ENCODE measurements at regions not wholly inside any gene's neighbourhood (a gene's known extent, or its start where the extent isn't known, plus 50 kb on each side); places are given as distances from the start of the nearest gene placed in this dataset.

DNA sequence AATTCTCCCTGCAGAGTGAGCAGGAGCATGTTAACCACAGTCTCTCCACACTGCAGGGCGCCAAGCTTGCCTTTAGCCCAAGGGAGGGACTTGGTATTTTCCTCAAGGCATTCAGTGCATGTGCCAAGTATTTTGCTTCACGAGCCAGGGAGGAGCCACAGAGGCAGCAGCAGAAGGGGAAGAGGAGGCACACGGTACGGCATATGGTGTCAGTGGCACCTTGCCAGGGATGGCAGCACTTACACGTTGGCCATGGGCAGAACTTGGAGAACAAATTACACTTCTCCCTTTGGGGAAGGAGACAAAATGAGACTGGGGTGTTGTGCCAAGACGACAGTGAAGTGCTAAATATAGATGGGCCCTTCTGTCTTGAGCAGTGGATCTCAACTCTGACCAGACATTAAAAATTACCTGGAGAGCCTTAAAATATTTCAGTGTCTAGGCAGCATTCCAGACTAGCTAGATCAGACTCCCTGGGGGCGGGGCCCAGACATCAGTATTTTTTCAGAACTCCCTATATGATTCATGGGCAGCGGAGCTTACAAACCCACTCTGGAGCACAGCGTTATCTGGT lies 155.8 kb downstream of the DRD1 start:
- in situ Hi-C loops (cut with MboI; ENCODE audit: low sequenced_read_pairs) = no loop called here

DNA sequence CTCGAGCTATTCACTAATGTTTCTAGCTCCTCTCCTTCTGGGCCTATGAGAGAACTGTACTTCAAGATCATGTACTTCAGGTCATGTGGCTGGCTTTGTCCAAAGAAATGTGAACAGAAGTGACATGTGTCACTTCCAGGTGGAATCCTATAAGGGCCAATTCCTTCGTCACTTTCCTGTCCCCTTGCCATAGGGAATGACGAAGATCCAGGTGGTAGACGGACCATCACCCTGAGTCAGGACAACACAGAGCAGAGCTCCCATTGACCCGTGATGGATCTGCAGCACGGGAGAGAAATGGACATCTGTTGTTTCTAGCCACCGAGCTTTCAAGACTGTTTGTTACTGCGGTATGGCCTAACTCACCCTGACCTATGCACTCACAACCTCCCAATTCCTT lies 157.0 kb downstream of the DRD1 start:
- in situ Hi-C loops (cut with MboI; ENCODE audit: low sequenced_read_pairs) = no loop called here

- in situ Hi-C loops (cut with MboI; ENCODE audit: low sequenced_read_pairs) = no loop called here
These were observed 158.7 kb downstream of the DRD1 start for GRCh38 chr5:175285261-175285660.

GRCh38 chr5:175284806-175285205 lies 159.2 kb downstream of the DRD1 start:
- in situ Hi-C loops (cut with MboI; ENCODE audit: low sequenced_read_pairs) = no loop called here

DNA sequence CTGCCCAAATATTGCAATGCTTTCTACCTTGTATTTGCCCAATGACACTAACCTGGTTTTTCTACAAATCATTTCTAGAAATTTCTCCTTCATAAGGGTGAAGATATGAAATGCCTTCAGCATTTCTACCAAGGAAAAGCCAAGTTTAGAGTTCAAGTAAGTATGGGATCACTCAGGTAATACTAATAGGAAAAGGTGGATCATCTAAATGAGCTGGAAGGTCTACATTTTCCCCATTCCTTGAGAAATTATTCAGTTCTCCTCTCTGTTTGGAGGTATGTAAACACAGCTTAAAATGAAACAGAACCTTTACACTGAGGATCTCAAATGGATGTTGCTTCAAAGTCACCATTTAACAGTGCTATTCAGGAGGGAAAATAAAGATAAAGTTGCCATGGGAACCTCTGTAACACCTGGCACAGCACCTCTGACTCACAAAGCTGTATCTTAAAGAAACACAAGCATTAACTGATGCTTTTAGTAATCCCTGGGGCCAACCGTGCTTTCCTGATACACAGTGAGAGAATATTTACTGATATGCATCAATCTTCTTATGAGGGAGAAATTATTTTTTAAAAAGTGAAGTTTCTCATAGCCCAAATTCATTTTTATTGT lies 161.3 kb downstream of the DRD1 start:
- in situ Hi-C loops (cut with MboI; ENCODE audit: low sequenced_read_pairs) = no loop called here

DNA sequence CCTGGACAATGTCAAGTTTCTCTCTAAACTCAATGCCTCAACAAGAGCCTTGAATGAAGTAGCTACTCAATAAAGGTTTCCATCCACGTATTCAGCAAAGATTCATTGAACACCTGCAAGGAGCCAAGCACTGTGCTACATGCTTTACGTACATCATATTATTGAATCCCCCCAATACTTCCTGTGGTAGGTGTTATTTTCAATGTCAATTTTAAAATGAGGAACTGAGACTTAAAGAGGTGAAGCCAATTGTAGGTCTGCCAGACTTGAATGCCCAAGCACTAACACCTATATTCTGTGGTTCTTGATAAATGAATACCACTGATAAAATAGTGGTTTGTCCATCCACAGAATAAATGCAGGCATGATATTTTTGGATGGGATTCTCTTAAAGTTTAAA lies 162.3 kb downstream of the DRD1 start:
- in situ Hi-C loops (cut with MboI; ENCODE audit: low sequenced_read_pairs) = no loop called here

- in situ Hi-C loops (cut with MboI; ENCODE audit: low sequenced_read_pairs) = no loop called here
These were observed 162.7 kb downstream of the DRD1 start for GRCh38 chr5:175281257-175281656.

- in situ Hi-C loops (cut with MboI; ENCODE audit: low sequenced_read_pairs) = no loop called here
These were observed 164.5 kb downstream of the DRD1 start for GRCh38 chr5:175279506-175279905.

GRCh38 chr5:175275748-175276147 lies 168.2 kb downstream of the DRD1 start:
- in situ Hi-C loops (cut with MboI; ENCODE audit: low sequenced_read_pairs) = no loop called here

GRCh38 chr5:175275097-175275496 lies 168.9 kb downstream of the DRD1 start:
- in situ Hi-C loops (cut with MboI; ENCODE audit: low sequenced_read_pairs) = no loop called here

DNA sequence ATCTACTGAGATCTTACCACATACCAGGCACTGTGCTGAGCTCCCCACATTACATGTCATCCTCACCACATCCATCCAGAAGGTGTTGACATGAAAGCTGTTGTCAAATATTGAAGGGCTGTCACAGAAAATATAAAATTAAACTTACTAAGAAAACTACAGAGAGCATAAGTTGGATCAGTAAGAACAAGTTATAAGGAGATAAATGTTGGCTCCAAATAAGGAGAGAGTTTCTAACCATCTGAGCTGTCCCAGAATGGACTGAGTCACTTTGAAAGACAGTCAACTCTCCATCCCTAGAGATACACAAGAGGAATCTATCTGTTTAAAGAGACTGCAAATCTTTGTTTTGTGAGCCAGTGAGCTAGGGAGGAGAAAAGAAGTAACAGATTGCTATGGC lies 169.8 kb downstream of the DRD1 start:
- in situ Hi-C loops (cut with MboI; ENCODE audit: low sequenced_read_pairs) = no loop called here

DNA sequence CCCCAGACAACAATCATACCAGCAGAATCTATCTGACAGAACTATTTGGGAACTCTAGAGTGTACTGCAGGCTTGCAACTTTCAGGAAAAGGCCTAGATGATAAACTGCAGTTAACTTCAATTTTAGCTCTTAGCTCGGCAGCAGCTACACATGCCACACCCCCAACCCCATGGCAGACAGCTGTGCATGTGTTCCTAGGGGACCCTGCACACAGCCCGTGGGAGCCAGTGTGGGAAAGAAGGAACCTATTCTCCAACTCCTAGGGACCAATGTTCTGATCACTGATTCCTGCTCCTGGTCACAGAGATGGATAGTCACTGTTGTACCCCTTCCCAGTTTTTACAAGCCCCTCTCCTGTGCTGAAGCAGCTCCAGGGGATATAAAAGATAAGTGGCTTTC lies 179.6 kb downstream of the DRD1 start:
- in situ Hi-C loops (cut with MboI; ENCODE audit: low sequenced_read_pairs) = no loop called here

- in situ Hi-C loops (cut with MboI; ENCODE audit: low sequenced_read_pairs) = no loop called here
These were observed 180.2 kb downstream of the DRD1 start for GRCh38 chr5:175263776-175264175.

GRCh38 chr5:175261526-175261925 lies 182.5 kb downstream of the DRD1 start:
- in situ Hi-C loops (cut with MboI; ENCODE audit: low sequenced_read_pairs) = no loop called here

GRCh38 chr5:175261037-175261436 lies 182.9 kb downstream of the DRD1 start:
- in situ Hi-C loops (cut with MboI; ENCODE audit: low sequenced_read_pairs) = no loop called here

DNA sequence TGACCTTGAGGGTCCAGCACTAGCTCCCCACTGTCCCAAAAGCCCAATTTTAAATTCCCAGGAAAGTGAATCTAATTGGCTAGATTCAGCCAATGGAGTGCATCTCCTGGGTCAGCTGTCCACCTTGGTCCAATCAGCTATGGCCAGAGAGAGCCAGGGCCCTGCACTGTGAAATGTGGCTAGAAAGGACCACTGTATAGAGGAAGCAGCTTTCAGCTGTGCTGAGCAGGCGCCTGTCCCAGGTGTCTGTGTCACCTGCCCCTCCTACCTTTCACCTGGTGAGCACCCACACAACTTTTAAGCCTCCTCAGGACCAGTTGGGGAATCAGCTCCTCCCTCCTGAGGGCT lies 186.2 kb downstream of the DRD1 start:
- in situ Hi-C loops (cut with MboI; ENCODE audit: low sequenced_read_pairs) = no loop called here

- in situ Hi-C loops (cut with MboI; ENCODE audit: low sequenced_read_pairs) = no loop called here
These were observed 186.7 kb downstream of the DRD1 start for GRCh38 chr5:175257128-175257846.

DNA sequence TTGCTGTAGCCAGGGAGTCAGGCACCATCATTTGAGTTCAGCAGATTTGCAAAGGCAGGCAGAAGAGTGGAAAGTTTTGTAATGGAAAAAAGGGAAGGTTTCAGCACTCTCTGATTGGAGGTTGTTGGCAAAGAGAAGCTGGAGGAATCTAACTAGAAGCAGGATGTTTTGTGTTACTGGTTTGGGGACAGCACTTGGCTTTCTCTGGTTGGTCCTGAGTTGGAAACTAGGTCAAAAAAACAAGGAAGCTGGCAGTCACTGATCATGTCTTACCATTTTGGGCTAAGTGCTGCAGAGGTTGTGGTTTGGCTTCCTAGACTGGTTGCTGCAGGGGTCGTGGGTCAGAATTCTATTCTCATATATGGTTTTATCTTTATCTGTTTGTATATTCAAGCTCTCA lies 189.8 kb downstream of the DRD1 start:
- in situ Hi-C loops (cut with MboI; ENCODE audit: low sequenced_read_pairs) = no loop called here

DNA sequence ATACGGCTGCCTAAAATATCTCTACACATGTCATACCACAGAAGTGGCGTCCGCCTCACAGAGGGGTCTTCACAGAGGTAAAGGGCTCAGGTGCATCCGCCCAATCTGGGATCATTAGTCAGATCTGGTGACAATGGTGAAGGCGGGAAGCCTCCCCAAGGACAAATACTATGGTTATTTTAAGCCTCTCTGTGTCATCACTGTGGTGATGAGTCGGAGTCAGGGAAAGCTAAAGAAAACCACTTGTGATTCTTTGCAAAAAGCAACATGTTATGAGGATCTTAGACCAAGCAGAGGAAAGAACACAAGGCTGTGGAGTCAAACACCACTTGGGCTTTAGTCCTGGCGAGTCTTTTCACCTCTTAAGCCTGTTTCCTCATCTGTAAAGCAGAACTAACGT lies 190.4 kb downstream of the DRD1 start:
- in situ Hi-C loops (cut with MboI; ENCODE audit: low sequenced_read_pairs) = no loop called here

GRCh38 chr5:175252234-175252805 lies 191.7 kb downstream of the DRD1 start:
- in situ Hi-C loops (cut with MboI; ENCODE audit: low sequenced_read_pairs) = no loop called here

GRCh38 chr5:175250426-175250825 lies 193.6 kb downstream of the DRD1 start:
- in situ Hi-C loops (cut with MboI; ENCODE audit: low sequenced_read_pairs) = no loop called here

GRCh38 chr5:175248416-175248905 lies 195.5 kb downstream of the DRD1 start:
- in situ Hi-C loops (cut with MboI; ENCODE audit: low sequenced_read_pairs) = no loop called here
